ENCODE measurements at regions not wholly inside any gene's neighbourhood (a gene's known extent, or its start where the extent isn't known, plus 50 kb on each side); places are given as distances from the start of the nearest gene placed in this dataset.
"Not testable (repeated sequence)": the region's sequence is repeated elsewhere in the genome, so short reads cannot be mapped to it uniquely, and the experiment has no call there.

DNA sequence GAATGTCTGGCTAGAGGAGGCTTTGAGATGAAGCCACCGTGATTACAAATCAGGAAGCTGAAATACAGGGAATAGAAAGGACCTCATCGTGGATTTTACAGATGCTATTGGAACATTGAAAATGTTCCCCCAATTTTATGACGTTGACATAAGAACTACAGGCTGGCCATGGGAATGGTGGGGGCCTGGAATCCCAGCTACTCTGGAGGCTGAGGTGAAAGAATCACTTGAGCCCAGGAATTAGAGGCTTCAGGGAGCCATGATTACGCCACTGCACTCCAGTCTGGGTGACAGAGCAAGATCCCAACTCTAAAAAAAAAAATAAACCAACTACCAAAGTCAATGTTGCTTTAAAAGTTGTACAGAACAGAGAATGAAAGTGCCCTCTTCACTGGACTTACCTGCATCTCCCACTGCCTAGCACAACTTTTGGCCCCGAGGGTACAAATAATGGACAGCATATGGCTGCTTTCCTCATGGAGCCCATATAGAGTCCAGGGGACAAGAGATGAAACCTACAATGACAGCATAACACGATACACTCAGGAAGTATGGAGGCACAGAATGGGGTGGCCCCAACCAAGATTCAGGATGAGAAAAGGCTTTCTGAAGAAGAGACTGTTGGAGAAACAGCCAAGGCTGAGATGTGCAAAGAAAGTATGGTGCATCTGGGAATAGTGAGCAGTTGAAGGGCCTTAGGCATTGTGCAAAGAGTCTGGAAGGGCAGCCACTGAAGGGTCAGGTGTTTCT, 254.8 kb downstream of the MYCN start:
- no peak for DNase-seq

- DNase-seq = no peak
Measured at GRCh38 chr2:16194530-16194929, 254.2 kb downstream of the MYCN start.

DNA sequence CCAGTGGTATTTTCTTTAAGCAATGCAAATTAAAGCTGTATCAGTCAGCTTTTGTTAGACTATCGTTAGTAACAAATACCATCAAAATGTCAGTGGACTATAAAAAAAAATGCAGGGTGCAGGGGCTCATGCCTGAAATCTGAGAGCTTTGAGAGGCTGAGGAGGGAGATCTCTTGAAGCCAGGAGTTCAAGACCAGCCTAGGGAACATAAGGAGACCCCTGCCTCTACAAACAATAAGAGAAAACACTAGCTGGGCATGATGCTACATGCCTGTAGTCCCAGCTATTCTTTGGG, 253.7 kb downstream of the MYCN start:
- DNase-seq = no peak

DNA sequence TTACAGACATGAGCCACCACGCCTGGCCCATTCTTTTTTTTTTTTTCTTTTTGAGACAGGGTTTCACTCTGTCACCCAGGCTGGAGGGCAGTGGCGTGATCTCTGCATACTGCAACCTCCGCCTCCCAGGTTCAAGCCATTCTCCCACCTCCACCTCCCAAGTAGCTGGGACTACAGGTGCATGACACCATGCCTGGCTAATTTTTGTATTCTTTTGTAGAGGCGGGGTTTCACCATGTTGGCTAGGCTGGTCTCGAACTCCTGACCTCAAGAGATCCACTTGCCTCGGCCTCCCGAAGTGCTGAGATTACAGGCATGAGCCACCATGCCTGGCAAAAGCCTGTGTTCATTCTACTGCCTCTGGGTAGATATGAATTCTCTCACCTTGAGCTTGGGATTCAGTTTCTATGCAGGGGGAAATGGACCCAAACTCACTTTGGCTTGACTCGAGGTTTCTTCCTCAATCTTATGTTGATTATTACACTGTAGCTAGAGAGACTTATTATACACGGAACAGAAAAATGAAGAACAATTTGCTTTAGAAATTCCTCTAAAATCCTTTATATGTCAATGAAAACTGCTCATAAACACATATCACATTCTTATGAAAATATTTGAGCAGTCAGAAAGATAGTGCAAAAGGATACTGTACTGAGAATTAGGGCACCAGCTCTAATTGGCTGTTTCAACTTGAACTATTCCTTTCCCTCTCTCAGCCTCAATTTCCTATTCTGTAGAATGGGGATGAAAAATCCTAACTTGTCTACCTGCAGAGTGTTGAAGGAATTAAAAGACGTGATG, 252.3 kb downstream of the MYCN start:
- DNase-seq = no peak

DNA sequence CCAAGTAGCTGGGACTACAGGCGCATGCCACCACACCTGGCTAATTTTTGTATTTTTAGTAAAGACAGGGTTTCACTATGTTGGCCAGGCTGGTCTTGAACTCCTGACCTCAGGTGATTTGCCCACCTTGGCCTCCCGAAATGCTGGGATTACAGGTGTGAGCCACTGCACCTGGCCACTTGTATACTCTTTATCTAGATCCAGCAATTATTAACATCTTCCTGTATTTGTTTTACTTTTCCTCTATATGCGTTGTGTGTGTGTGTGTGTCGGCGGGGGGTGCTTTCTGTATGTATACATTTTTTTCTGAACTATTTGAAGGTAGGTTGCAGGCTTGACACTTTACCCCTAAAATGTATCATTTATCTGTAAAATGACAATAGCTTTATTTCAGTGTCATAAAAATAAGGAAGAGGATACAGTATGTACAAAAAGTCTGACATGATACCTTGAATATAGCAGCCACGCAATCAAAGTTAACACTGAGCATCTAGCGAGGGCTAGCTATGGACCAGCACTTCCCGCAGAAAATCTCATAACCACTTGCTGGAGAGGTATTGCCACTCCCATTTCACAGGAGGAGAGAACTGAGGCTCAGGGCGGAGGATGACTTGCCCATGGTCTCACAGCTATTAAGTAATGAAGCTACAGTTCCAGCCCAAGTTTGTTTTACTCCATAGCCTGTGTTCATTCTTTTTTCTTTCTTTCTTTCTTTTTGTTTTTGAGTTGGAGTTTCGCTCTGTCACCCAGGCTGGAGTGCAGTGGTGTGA, 251.3 kb downstream of the MYCN start:
- DNase-seq = no peak

GRCh38 chr2:16190446-16191270, 250.3 kb downstream of the MYCN start:
- no peak for DNase-seq

GRCh38 chr2:16189836-16190160, 249.4 kb downstream of the MYCN start:
- no peak for DNase-seq

DNA sequence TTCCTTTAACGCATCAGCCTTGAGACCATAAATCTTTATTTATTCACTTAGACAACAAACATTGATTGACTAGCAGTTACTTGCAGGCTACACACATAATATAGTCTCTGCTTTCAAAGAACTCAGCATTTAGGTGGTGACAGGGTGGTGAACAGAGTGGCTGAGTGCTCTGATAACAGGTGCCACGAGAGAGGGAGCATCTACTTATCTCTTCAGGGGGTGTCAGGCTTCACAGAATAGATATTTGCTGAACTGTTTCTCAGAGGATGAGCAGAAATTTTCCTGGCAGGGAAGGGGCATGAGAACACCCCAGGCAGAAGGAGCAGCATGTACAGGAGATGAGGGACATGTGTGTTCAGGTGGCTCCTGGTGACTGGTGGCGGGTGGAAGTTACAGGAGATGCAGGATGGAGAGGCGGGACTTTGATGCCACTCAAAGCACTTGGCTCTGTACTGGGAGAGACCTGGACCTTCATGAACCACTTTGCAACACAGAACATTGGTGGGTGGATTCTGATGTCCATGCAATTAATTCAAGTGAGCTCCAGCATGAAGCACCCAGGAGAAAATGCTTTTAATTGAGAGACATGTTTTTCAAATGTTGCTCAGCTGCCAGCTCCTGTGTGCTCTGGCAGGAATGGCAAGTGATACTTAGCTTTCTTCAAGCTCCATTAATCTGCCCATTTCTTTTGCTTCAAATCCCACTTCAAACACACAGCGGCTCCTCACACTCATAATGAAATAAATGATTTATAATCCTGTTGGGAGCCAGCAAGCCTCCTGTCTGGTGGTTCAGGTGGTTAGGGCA, 248.9 kb downstream of the MYCN start:
- DNase-seq = no peak

GRCh38 chr2:16188261-16188890, 248.0 kb downstream of the MYCN start:
- DNase-seq = no peak

DNA sequence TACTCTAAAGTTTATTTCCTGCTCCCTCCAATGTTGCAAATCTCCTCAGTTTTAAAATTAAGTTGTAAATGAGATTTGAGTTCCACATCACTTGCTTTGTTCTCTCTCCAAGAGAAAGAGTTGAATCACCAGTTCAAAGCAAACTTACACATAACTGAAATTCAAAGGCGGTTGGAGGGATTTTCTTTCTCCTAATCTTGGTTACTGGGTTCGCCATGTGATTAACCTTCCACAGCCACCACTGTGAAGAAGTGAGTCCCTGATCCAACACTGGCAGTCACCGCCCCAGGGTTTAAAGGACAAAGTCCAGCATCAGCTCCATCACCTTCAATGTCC, 247.1 kb downstream of the MYCN start:
- no peak for DNase-seq

- no peak for DNase-seq
Measured at GRCh38 chr2:16186661-16187481, 246.5 kb downstream of the MYCN start.

- no peak for DNase-seq
Measured at GRCh38 chr2:16185801-16186272, 245.5 kb downstream of the MYCN start.

DNA sequence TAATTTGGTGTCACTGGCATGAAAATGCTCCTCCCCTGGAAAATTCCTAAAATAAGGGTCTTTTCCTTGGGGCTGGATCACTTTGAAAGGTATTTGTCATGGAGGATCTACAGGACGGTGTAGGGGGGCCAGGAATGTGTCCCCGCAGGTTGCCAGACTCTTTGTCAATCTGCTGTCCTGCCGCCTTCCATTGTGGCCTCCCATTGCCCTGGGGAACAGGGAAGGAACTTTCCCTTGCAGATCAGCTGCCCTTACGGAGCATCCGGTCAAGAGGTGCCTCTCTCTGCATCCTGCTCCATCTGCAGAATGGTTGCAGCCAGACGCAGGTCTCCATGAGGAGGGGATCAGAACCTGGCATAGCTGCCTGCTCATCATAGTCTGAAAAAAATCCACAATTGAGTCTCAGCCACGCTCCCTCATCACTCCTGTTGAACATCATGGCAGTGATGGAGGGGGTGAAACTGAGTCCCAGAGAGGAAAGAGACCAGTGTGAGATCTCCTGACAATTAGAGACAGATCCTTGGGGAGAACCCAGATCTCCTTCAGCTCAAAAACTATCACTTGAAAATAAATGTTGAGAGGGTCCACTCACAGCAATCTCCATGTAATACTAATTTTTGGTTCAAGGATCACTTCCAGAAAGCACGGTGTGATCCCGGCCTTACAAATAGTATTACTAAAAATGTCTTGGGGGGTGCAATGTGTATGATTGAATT, 244.8 kb downstream of the MYCN start:
- DNase-seq = no peak

- DNase-seq = no peak
Measured at GRCh38 chr2:16184341-16184890, 244.1 kb downstream of the MYCN start.

DNA sequence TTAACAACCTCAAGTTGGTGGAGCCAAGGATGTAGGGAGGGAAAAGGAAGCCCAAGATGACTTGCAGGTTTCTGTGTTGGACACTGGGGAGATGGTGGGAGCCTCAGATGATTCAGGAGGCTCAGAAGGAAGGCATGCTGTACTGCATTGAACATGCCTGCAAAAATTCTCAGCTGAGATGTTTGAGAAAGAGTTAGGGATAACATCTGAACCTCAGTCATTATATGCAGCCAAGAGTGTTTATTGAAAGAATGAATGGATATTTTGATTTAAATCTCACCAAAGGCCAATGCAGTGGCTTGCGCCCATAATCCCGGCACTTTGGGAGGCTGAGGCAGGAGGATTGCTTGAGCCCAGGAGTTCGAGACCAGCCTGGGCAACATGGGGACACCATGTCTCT, 243.0 kb downstream of the MYCN start:
- DNase-seq = no peak

DNA sequence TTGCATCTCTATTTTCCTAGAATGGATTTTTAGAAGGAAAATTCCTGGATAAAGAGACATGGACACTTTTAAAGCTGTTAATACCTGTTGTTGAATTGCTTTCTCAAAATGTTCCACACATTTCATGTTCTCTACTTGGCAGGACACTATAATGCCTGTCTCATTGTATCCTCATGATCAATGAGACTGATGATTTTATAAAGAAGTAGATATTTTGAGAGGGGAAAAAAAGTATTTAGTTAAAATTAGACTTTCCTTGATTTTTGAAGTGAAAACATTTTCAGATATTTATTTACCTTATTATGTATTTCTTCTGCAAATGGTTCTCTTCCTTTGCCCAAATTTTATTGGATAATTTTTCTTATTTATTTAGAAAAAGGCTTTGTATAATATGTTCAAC, 242.5 kb downstream of the MYCN start:
- no peak for DNase-seq

DNA sequence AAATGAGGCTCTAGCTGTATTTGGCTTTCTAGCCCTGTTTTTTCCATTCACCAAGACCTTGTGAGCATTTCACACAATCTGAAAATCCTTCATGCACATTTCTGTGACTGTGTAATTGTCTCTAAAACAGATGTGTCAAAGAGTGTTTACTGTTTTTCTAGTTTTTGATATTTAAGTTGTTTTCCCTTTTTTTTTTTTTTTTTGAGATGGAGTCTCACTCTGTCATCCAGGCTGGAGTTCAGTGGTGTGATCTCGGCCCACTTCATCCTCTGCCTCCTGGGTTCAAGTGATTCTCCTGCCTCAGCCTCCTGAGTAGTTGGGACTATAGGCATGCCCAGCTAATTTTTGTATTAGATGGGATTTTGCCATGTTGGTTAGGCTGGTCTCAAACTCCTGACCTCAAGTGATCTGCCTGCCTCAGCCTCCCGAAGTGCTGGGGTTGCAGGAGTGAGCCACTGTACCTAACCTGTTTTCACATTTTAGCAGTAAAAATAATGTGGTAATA, 242.0 kb downstream of the MYCN start:
- not testable (repeated sequence) for DNase-seq

GRCh38 chr2:16181741-16182090, 241.4 kb downstream of the MYCN start:
- no peak for DNase-seq

GRCh38 chr2:16181062-16181740, 240.9 kb downstream of the MYCN start:
- DNase-seq = no peak
